NCI-H526 treated with DMSO at 0.1 percent for 48 hours (cell line): ENCODE measurements at regions not wholly inside any gene's neighbourhood (a gene's known extent, or its start where the extent isn't known, plus 50 kb on each side); places are given as distances from the start of the nearest gene placed in this dataset.
A peak's percentile ranks its signal among the peaks of the same experiment; 100 is the strongest.

Experiments
- DNase-seq: peaks from one replicate; lab custom pipeline; 2025; lab: John Stamatoyannopoulos, UW

- no peak for DNase-seq
Measured at GRCh38 chr9:106613250-106613737, 249.7 kb upstream of the ZNF462 start.

GRCh38 chr9:106615118-106615889, 247.7 kb upstream of the ZNF462 start:
- no peak for DNase-seq

- no peak for DNase-seq
Measured at GRCh38 chr9:106616026-106616425, 246.9 kb upstream of the ZNF462 start.

GRCh38 chr9:106616851-106617345, 246.1 kb upstream of the ZNF462 start:
- no peak for DNase-seq

- no peak for DNase-seq
Measured at GRCh38 chr9:106619211-106619610, 243.8 kb upstream of the ZNF462 start.

GRCh38 chr9:106620081-106620480, 242.9 kb upstream of the ZNF462 start:
- no peak for DNase-seq

- DNase-seq = no peak
Measured at GRCh38 chr9:106620866-106621265, 242.1 kb upstream of the ZNF462 start.

GRCh38 chr9:106621313-106622163, 241.4 kb upstream of the ZNF462 start:
- DNase-seq = no peak

- no peak for DNase-seq
Measured at GRCh38 chr9:106622164-106622487, 240.8 kb upstream of the ZNF462 start.

GRCh38 chr9:106623558-106623957, 239.4 kb upstream of the ZNF462 start:
- no peak for DNase-seq

GRCh38 chr9:106625259-106625789, 237.6 kb upstream of the ZNF462 start:
- no peak for DNase-seq

GRCh38 chr9:106626936-106627335, 236.0 kb upstream of the ZNF462 start:
- no peak for DNase-seq

GRCh38 chr9:106632621-106633020, 230.3 kb upstream of the ZNF462 start:
- DNase-seq = no peak

GRCh38 chr9:106634183-106634582, 228.8 kb upstream of the ZNF462 start:
- no peak for DNase-seq

- no peak for DNase-seq
Measured at GRCh38 chr9:106634641-106635040, 228.3 kb upstream of the ZNF462 start.

GRCh38 chr9:106637486-106637885, 225.5 kb upstream of the ZNF462 start:
- peak; percentile 44 for DNase-seq

GRCh38 chr9:106639873-106640568, 222.9 kb upstream of the ZNF462 start:
- peak; percentile 70 for DNase-seq

- DNase-seq = no peak
Measured at GRCh38 chr9:106643211-106643930, 219.6 kb upstream of the ZNF462 start.

GRCh38 chr9:106644661-106645060, 218.3 kb upstream of the ZNF462 start:
- DNase-seq = no peak

GRCh38 chr9:106648799-106649198, 214.2 kb upstream of the ZNF462 start:
- DNase-seq = no peak

- no peak for DNase-seq
Measured at GRCh38 chr9:106649664-106650063, 213.3 kb upstream of the ZNF462 start.
